ENCODE measurements at regions not wholly inside any gene's neighbourhood (a gene's known extent, or its start where the extent isn't known, plus 50 kb on each side); places are given as distances from the start of the nearest gene placed in this dataset.

GRCh38 chr6:94071835-94072234 is 652.5 kb upstream of the EPHA7 start:
- no peak for TF ChIP-seq CTCF (optimal IDR thresholded peaks at IDR 0.05 in 1 of 3, IDR thresholded peaks at IDR 0.05 in 1 of 3, conservative IDR thresholded peaks at IDR 0.05 in 1 of 3; ENCODE audit: extremely low read depth in 1 of 3, insufficient read depth in 2 of 3, low read length in 3 of 3)
- no peak for TF ChIP-seq EZH2 (IDR thresholded peaks at IDR 0.05; ENCODE audit: low read length)
